ENCODE measurements at regions not wholly inside any gene's neighbourhood (a gene's known extent, or its start where the extent isn't known, plus 50 kb on each side); places are given as distances from the start of the nearest gene placed in this dataset.

GRCh38 chrX:2589186-2590020, 88.6 kb upstream of the DHRSX start:
- TF ChIP-seq, protein P1, sequence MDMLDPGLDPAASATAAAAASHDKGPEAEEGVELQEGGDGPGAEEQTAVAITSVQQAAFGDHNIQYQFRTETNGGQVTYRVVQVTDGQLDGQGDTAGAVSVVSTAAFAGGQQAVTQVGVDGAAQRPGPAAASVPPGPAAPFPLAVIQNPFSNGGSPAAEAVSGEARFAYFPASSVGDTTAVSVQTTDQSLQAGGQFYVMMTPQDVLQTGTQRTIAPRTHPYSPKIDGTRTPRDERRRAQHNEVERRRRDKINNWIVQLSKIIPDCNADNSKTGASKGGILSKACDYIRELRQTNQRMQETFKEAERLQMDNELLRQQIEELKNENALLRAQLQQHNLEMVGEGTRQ (IDR thresholded peaks at IDR 0.05; ENCODE audit: borderline replicate concordance, low read depth, low read length) = no peak
- TF ChIP-seq, protein P2, sequence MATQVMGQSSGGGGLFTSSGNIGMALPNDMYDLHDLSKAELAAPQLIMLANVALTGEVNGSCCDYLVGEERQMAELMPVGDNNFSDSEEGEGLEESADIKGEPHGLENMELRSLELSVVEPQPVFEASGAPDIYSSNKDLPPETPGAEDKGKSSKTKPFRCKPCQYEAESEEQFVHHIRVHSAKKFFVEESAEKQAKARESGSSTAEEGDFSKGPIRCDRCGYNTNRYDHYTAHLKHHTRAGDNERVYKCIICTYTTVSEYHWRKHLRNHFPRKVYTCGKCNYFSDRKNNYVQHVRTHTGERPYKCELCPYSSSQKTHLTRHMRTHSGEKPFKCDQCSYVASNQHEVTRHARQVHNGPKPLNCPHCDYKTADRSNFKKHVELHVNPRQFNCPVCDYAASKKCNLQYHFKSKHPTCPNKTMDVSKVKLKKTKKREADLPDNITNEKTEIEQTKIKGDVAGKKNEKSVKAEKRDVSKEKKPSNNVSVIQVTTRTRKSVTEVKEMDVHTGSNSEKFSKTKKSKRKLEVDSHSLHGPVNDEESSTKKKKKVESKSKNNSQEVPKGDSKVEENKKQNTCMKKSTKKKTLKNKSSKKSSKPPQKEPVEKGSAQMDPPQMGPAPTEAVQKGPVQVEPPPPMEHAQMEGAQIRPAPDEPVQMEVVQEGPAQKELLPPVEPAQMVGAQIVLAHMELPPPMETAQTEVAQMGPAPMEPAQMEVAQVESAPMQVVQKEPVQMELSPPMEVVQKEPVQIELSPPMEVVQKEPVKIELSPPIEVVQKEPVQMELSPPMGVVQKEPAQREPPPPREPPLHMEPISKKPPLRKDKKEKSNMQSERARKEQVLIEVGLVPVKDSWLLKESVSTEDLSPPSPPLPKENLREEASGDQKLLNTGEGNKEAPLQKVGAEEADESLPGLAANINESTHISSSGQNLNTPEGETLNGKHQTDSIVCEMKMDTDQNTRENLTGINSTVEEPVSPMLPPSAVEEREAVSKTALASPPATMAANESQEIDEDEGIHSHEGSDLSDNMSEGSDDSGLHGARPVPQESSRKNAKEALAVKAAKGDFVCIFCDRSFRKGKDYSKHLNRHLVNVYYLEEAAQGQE (IDR thresholded peaks at IDR 0.05; ENCODE audit: low read depth, low read length) = no peak
- TF ChIP-seq USF1 (IDR thresholded peaks at IDR 0.05; ENCODE audit: borderline replicate concordance, extremely low read length, insufficient read depth, low read depth, low read length) = no peak

Measured in GM12878 (cell line).